ENCODE measurements at regions not wholly inside any gene's neighbourhood (a gene's known extent, or its start where the extent isn't known, plus 50 kb on each side); places are given as distances from the start of the nearest gene placed in this dataset.

DNA sequence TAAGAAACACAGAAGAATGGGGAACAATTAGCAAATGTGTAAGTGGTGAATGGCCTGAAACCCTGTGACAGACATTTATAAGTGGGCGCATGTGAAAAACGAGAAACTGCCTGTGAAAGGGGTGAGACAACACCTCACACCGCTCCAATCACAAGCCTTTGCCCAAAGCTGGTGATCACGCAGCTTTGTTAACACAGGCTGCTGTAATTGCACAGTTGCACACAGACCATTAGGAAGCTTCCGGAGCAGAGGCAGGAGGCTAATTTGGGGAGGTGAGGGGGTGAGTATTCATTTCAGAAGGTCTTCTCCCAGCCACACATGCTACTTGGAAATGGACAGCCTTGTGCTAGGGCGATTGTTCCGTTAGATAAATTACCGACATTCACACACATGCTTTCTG is 294.0 kb downstream of the MED10 start:
- TF ChIP-seq, protein P1, sequence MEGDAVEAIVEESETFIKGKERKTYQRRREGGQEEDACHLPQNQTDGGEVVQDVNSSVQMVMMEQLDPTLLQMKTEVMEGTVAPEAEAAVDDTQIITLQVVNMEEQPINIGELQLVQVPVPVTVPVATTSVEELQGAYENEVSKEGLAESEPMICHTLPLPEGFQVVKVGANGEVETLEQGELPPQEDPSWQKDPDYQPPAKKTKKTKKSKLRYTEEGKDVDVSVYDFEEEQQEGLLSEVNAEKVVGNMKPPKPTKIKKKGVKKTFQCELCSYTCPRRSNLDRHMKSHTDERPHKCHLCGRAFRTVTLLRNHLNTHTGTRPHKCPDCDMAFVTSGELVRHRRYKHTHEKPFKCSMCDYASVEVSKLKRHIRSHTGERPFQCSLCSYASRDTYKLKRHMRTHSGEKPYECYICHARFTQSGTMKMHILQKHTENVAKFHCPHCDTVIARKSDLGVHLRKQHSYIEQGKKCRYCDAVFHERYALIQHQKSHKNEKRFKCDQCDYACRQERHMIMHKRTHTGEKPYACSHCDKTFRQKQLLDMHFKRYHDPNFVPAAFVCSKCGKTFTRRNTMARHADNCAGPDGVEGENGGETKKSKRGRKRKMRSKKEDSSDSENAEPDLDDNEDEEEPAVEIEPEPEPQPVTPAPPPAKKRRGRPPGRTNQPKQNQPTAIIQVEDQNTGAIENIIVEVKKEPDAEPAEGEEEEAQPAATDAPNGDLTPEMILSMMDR (IDR thresholded peaks at IDR 0.05; ENCODE audit: borderline replicate concordance, extremely low read depth, low read length, poor library complexity, severe bottlenecking) = no peak
- no peak for TF ChIP-seq EZH2 (IDR thresholded peaks at IDR 0.05; ENCODE audit: borderline replicate concordance, low read depth, low read length, severe bottlenecking)
